RPMI8226 (cell line): ENCODE measurements at regions not wholly inside any gene's neighbourhood (a gene's known extent, or its start where the extent isn't known, plus 50 kb on each side); places are given as distances from the start of the nearest gene placed in this dataset.

Experiments
- DNase-seq: peaks from one replicate; pipeline ENCODE4 v3.0.0-alpha.2; 2015

DNA sequence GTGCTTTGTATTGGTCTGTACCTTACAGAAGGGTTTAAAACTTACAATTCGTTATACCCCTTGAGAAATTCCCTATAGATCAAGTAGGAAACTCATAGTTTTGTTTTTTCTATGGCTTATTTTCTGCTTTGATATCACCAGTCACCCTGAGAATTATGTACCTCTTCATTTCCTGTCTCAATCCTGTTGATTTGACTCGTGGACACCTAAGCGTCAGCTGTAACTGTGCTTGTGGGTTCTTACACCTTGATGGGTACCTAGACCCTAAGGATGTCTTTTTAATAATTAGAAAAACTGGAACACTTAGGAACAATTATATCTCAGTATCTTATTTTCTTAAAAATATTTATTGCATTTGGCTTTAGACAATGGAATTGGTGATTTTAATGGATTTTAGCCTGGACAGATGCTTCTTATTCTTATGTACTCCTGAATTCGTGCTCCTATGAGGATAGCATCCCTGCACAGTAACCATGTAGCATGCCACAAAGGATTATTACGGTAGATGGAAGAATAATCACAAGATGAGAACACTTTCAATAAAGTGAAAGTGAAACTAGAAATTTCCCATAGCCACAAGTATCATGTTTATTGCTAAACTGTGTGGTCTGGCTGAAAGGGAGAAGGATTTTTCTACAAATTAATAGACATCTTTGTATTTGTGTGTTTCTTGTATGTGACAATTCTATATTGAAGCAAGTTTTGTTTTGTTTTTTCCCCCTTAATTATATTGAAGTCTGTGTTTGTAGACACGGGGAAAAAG is 1920.3 kb upstream of the WWC1 start:
- DNase-seq = peak; percentile 7

DNA sequence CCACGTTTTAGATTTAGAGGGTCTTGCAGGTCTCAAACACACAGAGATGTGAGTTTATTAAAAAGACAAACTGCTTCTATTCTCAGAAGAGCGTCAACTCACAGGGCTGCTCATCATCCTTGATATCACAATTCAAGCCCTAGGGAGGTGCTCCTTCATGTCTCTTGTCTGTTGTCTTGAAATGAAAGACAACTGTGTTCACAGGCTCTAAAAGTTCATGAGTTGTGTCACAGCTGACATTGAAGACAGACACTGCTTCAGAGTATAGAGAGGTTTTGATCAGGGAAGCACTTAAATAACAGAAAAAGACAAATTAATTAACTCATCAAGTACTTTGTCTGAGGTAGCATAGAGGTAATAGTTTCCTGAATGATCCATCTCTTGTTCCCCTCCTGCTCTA is 1917.6 kb upstream of the WWC1 start:
- no peak for DNase-seq

DNA sequence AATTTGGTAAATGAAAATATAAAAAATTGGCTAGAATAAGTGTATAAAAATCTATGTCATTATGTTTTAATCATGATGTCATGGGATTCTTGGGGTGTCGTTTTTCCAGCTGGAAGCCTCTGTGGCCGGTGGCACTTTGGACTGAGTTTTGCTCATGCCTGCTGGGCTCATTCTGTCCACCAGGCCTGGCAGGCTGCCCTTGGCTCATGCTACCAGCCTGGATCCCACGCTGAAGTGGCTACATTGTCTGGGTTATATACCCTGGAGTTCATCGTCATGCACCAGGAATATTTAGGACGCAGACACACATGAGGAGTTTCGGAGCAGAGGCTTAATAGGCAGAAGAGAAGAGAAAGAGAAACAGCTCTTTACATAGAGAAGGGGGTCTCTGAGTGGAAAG is 1913.7 kb upstream of the WWC1 start:
- no peak for DNase-seq

DNA sequence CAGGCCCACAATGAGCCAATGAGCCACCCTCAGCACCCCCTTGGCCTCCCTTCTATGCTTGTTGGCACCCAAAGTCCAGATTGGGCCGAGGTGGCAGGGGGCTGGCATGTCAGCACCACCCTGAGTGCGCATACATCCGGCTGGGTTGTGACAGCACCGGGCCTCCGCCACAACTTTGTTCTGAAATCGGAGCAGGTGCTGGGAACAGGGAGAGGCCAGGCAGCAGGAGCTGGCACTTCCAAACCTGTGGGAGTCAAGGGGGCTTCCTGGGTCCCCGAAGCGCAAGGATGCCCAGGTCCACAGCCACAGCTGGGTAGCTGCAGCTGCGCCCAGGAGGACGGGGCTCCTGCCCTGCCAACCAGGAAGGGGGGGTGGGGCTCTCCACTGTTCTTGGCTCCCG is 1911.9 kb upstream of the WWC1 start:
- no peak for DNase-seq

DNA sequence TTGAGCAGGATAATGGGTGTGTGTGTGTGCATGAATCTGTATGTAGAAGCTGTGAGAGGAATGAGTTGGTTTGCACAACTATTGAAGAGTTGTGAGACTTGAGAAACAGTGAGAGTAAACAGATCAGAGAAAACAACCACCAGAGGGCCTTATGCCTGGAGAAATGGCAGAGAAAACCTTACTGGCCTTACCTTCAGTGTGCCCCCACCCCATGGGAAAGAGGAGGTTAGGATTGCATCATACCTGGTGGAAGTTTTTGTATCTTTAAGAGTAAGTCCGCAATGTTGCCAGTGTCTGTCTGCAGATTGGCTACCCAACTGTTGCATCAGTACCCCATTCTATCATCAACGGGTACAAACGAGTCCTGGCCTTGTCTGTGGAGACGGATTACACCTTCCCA is 1909.4 kb upstream of the WWC1 start:
- DNase-seq = no peak

DNA sequence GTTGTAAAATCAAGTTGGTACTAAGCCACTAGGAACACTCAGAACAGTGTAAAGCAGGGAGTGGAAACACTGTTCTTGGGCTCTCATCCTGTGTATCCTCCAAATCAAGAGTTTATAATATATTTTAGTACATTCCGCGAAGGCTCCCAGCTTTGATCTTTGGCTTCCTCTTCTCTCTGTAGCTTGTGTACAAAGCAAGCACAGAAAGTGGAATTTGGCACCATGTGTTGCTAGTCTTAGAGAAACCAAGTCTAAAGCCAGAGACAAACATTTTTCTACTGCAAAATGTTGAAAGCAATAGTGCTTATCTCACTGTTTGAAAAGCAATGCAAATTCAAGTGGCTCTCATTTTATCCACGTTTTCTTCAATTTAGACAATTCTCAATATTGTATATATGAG is 1893.3 kb upstream of the WWC1 start:
- no peak for DNase-seq

DNA sequence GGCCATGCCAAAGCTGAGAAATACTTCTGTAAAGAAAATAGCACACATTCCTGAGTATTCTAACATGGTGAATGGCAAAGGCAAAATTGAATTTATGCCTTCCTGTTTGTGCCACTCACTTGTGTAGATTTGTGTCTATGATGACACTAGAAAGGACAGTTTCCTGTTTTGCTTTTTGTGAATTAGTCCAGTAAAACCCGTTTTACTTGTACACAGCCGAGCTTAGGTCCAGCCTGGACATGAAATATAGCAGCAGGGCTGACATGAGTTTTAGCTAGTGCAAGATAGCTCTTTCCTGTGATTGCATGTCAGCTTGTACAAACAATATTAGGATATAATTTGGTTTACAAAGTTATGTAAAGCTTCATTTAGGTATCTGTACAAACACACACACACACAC is 1891.7 kb upstream of the WWC1 start:
- DNase-seq = no peak

DNA sequence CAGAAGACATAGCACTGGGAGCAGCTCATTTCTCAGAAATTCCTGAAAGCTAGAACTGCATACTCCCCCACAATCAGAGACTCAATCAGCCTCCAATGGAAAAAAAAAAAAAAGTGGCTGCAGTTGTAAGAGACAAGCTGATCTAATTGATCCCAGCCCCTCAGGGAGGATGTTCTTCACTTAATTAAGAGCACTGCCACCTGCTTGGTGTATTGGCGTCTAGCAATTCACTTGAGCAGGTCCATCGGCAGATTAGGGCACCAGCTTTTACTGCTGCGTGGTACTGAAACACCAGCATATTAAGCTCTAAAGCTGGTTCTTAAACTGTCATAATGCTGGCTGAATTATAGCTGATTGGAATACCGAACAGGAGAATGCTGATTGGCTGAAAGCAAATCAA is 1890.1 kb upstream of the WWC1 start:
- no peak for DNase-seq

DNA sequence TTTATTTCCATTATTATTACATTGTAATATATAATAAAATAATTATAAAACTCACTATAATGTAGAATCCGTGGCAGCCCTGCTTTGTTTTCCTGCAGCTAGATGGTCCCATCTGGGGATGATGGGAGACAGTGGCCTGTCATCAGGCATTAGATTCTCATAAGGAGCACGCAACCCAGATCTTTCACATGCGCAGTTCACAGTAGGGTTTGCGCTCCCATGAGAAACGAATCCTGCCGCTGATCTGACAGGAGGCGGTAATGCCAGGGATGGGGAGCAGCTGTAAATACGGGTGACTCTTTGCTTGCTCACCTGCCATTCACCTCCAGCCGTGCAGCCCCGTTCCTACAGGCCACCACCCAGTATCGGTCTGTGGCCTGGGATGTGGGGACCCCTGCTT is 1879.3 kb upstream of the WWC1 start:
- no peak for DNase-seq

DNA sequence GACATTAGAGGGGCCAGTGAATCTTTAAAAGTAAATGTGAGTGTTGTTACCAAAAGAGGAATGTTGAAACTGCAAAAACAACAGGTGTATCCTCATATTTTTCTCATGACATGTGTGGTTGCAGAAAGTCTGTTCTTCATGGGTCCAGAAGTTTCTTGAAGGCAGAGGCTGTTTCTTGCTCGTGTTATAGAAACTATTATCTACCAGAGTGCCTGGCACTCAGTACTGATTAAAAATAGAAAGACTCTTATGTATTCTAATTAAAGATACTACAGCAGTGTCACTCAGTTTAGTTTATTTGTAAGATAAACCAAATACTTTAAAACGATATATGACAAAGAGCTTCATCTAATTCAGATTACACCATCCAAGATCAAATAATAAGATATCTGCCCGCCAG is 1864.2 kb upstream of the WWC1 start:
- DNase-seq = no peak

DNA sequence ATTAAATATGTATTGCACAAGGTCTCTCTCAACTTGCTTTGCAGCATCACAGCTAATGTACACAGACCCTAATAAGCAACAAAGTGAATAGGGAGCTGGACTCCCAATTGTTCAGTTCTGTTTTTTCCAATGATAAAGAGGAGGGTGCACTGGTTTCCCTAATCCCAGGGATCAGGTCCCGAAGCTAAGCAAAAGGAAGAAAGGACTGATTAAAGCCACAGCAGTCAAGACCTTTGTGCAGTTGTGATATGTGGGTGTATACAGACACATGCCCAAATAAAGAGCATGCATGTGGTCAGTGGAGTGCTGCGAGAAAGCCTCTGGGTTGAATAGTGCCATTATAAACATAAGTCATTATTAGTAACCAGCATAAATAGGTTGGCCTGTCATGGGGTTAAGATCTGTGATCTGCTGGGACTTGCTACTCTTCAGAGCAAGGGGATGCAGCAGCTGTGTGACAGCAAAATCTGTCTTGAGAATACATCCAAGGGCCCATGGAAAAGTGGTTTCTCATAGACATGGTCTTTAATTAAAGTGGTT is 1863.1 kb upstream of the WWC1 start:
- no peak for DNase-seq

DNA sequence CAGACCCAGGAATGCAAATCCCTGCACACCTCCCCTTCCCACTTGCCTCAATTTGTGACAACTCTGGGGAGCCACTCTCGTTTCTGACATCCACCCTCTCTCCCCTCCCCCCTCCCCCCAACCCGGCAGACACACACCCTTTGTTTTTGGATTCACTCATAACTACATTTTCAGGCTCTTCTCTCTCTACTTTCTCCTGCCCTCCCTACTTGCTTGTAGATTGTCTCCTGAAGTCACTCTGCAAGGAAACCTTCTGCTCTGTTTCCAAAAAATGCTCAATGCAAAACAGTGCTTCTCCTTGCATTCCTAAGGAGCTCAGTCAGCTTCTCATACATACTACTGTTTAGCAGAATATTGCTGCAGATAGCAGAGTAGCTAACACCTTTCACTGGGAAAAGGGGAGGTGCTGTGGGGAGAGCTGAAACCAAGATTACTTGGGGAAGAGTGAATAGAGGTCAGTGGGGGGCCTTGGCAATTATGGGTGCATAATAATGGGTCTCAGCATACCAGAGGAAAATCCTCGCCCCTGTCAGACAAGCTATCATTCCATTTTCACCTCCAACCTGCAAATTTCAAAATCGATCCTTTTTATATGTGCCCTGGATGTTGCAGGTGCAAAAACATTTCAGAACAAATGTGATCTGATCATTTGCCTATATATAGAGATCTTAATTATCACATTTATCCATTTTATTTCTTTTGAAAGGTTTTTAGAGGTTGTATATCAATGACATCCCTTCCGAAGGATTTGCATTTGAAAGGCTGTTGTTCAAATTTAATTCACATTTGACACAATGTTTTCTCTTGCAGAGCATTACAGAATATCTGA is 1860.7 kb upstream of the WWC1 start:
- DNase-seq = no peak

DNA sequence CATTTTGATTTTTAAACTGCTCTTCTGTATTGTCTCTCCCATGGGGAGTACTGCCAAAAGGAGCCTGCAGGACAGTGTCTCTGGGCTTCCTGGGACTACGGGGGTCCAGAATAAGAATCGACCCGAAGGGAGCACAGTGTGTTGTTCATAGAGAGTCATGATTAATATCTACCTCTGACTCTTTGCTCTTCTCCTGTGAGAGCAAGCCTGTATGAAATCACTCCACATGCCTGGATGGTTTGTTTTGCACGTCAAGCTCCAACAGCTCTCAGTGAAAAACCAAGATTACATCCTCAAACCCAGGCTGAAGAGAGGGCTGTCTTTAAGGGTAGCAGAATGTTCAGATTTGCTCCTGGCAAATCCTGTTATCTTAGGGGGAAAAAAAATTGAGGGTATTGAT is 1860.0 kb upstream of the WWC1 start:
- no peak for DNase-seq

DNA sequence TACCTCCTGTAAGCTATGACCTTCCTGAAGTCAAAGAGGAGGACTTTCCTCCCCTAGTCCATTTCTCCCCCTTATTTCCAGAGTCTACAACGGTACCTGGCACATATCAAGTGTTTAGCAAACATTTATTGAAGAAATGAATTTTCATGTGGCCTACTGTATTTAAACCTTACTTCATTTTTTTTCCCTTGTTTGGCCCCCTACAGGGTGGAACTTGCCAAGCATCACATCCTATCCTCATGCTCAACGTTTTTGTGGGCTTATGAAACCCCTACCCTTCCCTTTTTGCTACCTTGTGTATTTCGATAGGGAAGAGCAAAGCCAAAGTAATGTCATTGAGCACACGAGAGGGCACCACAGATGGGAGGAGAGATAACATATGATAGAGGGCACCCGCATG is 1857.8 kb upstream of the WWC1 start:
- DNase-seq = no peak

DNA sequence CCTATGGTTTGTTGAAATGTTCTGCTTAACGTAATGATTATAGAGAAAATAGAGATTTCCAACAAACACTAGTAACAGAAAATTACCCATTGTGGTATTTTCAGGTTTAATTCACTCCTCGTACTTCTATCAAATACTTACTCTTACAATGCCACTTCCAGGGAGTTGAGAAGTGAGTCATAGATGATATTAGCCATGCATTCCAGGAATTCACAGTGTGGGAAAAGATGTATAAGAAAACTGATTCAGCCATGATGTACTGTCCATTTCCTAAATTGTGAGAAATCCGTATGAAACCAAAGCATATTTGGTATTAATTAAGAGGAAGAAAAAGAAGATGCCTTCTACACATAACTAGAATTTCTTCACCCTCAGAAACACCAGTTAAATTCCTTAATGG is 1854.6 kb upstream of the WWC1 start:
- no peak for DNase-seq

DNA sequence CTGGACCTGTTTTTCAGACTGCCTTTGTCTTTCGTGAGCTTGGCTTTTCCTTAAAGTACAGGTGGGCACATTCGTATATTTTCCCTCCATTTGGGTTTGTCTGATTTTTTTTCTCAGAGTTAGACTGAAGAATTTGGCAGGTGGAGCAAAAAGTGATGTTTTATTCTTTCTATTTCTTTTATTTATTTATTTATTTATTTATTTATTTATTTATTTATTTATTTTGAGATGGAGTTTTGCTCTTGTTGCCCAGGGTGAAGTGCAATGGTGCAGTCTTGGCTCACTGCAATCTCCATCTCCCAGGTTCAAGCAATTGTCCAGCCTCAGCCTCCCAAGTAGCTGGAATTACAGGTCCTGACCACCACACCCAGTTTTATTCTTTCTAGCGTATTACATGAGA is 1805.1 kb upstream of the WWC1 start:
- no peak for DNase-seq

DNA sequence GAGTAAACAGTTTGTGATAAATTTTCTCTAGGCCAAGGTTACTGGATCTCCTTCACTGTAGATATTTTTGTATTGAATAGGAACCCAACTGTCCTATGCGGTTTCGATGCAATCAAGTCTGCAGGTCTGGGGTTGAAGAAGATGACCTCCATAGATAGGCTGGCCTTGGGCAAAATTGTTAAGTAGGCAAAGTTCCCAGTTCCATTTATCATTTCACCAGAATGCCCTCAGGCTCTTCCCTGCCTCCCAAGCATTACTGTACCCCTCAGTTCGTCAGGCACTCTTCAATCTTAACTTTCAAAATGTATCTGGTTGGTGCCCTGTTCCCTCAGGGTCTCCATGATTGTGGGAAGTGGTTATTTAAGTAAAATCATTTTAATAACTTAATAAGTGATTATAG is 1802.9 kb upstream of the WWC1 start:
- no peak for DNase-seq

DNA sequence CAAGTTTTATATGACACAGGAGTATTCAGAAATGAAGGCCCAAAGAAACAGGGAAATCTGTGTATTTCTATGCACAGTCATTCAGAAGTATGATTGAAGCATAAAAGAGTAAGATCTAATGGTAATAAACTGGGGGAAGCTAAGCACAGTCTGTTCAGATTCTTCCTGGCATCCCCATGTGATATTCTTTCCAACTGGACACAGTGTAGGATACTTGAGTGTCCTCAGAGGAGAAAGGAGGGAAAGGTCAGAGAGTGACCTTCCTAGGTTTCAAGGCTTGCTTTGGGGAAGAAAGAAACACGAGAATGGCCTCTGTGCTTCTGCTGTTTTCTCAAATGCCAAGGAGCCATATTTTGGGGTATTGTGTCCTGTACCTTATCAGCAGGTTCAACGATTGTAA is 1798.4 kb upstream of the WWC1 start:
- no peak for DNase-seq

DNA sequence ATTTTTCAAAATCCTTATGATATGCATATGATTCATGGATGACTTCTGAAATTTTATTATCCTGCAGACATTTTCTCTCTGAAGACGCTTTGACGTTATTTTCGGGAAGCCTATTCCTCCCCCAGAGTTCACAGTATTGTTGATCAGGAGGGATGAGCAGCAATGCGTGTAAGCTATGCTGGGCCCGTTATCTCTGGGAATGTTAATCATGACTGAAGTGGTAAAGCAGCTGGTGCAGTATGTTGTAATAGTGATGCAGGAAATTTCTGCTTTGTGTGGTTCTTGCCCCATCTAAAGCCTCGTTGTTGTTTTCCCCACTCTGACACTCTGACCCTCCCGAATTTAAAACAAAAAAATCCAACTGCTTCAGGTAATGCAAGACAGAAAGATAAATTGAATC is 1797.8 kb upstream of the WWC1 start:
- no peak for DNase-seq

DNA sequence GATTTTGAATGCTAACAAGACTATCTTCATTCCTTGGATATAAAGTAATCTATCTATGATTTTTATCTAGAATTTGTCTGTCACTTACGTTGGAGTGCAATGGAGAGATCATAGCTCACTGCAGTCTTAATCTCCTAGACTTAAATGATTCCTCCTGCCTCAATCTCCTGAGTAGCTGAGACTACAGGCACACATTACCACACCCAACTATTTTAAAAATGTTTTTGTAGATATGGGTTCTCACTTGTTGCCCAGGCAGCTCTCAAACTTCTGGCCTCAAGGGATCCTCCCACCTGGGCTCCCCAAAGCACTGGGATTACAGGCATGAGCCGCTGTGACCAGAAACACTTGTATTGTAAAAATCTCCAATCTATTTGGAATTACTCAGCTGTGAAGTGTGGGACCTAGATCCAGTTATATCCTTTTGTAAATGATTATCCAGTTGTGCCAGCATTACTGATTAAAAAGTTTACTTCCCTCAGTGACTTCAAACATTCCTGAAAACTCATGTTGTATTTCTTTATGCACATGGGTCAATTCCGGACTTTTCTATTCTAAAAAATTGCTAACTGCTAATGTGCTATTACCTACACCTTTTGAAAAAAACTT is 1793.8 kb upstream of the WWC1 start:
- DNase-seq = no peak

DNA sequence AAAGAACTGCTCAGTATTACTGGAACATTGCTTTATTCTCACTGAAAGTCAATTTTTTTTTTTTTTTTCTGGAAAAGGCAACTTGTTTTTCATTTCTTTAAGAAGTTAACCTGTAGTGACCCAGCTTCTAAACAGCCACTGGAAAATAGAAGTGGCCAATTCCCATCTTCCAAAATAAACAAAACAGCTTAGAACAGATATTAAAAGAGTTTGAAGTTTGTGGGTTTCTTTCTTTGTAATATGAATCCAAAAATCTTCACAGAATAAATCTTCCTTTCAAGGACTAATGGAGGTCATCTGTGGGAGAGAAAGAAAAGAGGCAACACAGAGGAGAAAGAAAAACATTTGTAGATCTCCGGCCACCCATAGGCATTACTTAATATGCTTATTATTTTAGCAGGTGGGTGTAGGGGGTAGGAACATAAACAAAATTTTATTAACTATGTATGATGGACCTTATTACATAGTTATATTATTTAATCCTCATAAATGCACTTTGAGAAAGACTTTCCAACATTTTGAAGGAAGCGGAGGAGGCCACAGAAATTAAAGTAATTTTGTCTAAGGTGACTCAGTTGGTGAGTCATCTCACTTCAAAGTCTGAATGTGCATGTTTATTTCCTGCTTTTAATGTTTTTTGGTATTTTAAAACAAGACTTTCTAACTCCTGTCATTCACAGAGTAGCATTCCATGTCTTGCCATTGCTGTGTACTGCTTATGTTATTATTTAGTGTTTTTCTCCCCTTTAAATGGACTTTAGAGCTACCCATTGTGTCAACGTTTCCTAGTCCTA is 1791.8 kb upstream of the WWC1 start:
- DNase-seq = no peak

DNA sequence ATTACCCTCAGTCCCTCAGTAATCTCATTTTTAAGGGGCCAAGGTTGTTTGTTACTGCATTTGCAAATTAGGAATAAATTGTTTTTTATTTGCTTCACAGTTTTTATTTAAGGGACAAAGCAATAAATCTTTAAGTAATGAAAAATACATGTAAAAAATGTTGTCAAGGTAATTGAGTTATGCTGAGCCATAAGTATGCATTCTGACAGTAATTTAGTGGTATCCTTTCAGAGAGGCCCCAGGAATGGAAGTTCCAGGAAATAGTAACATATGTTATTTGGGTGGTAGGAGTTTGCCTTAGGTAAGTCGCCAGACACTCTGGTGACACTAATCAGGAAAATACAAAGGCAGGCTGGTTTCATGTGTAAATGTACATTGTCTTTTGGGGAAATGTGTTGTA is 1787.9 kb upstream of the WWC1 start:
- no peak for DNase-seq

DNA sequence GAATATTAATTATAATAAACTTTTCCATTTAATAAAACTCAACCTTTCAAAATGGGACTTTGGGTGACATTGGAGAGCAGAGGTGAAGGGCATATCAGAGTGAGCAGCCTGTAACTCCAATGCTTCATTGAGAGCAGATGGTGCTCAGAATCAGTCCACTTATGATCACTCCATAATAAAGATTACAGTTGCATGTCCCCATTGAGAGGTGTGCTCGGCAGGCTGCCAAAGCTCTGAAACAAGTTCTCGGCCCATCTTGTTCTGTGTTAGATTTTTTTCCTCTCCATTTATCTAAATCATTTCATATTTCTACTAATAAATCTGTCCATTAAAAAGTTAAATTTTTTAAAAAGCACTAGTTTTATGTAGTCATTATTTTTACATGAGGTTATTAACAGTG is 1786.4 kb upstream of the WWC1 start:
- DNase-seq = no peak
